ENCODE measurements at regions not wholly inside any gene's neighbourhood (a gene's known extent, or its start where the extent isn't known, plus 50 kb on each side); places are given as distances from the start of the nearest gene placed in this dataset.

GRCh38 chr7:35379481-35379880 lies 125.6 kb upstream of the TBX20 start:
- TF ChIP-seq POLR2A (IDR thresholded peaks at IDR 0.05; ENCODE audit: low read depth, low read length) (no peak), TAF1 (IDR thresholded peaks at IDR 0.05; ENCODE audit: borderline replicate concordance, low read depth, low read length) (no peak)
